H9 (cell line): ENCODE measurements at regions not wholly inside any gene's neighbourhood (a gene's known extent, or its start where the extent isn't known, plus 50 kb on each side); places are given as distances from the start of the nearest gene placed in this dataset.

Experiments
- DNase-seq: peaks from one replicate; pipeline ENCODE4 v3.0.0-alpha.2; 2017
- H2AFZ ChIP-seq: one replicate; pipeline ENCODE4 v1.6.1; 2013; ENCODE audit warnings: mild to moderate bottlenecking, low read length, control low read depth, moderate library complexity
- H2AK5ac ChIP-seq: 2 replicates; pipeline ENCODE4 v1.6.1; 2013; ENCODE audit warnings: low read length, control low read depth, mixed read lengths; ENCODE audit not compliant: insufficient read length
- H2BK120ac ChIP-seq: one replicate; pipeline ENCODE4 v1.6.1; 2013; ENCODE audit warnings: low read depth, mild to moderate bottlenecking, low read length, control low read depth, inconsistent platforms; ENCODE audit not compliant: poor library complexity, severe bottlenecking
- H2BK12ac ChIP-seq: 2 replicates; pipeline ENCODE4 v1.6.1; 2013; ENCODE audit warnings: low read length, control low read depth, mixed read lengths, low read depth; ENCODE audit not compliant: insufficient read length
- H2BK15ac ChIP-seq: 2 replicates; pipeline ENCODE4 v1.6.1; 2013; ENCODE audit warnings: low read depth, low read length, control low read depth
- H2BK20ac ChIP-seq: one replicate; pipeline ENCODE4 v1.6.1; 2013; ENCODE audit warnings: low read depth, mild to moderate bottlenecking, low read length, control low read depth, inconsistent platforms; ENCODE audit not compliant: poor library complexity, severe bottlenecking
- H2BK5ac ChIP-seq: 2 replicates; pipeline ENCODE4 v1.6.1; 2013; ENCODE audit warnings: low read length, control low read depth, mixed read lengths; ENCODE audit not compliant: insufficient read length
- H3K14ac ChIP-seq: 2 replicates; pipeline ENCODE4 v1.6.1; 2013; ENCODE audit warnings: low read length, control low read depth; ENCODE audit not compliant: insufficient read depth
- H3K18ac ChIP-seq: 2 replicates; pipeline ENCODE4 v1.6.1; 2013; ENCODE audit warnings: low read depth, mild to moderate bottlenecking, mixed read lengths, low read length, control low read depth; ENCODE audit not compliant: insufficient read length
- H3K23ac ChIP-seq: 2 replicates; pipeline ENCODE4 v1.6.1; 2013; ENCODE audit warnings: low read length, control low read depth, mixed read lengths, low read depth; ENCODE audit not compliant: insufficient read length
- H3K23me2 ChIP-seq: 2 replicates; pipeline ENCODE4 v1.6.1; 2013; ENCODE audit warnings: low read depth, mild to moderate bottlenecking, mixed read lengths, low read length, control low read depth; ENCODE audit not compliant: insufficient read length, poor library complexity, severe bottlenecking
- H3K27ac ChIP-seq: 2 replicates; pipeline ENCODE4 v1.5.1; 2013; ENCODE audit warnings: low read length, control low read depth, mixed read lengths, low read depth; ENCODE audit not compliant: insufficient read length
- H3K27me3 ChIP-seq: 2 replicates; pipeline ENCODE4 v1.6.1; 2013; ENCODE audit warnings: low read length, control low read depth, inconsistent platforms; ENCODE audit not compliant: insufficient read depth
- H3K4ac ChIP-seq: 2 replicates; pipeline ENCODE4 v1.6.1; 2013; ENCODE audit warnings: low read depth, mild to moderate bottlenecking, control low read depth, inconsistent platforms, low read length, moderate library complexity
- H3K4me1 ChIP-seq: 2 replicates; pipeline ENCODE4 v1.6.1; 2013; ENCODE audit warnings: low read length, control low read depth, inconsistent platforms; ENCODE audit not compliant: insufficient read depth
- H3K4me2 ChIP-seq: 2 replicates; pipeline ENCODE4 v1.6.1; 2013; ENCODE audit warnings: low read length, control low read depth, mixed read lengths; ENCODE audit not compliant: insufficient read length, insufficient read depth
- H3K56ac ChIP-seq: 2 replicates; pipeline ENCODE4 v1.6.1; 2013; ENCODE audit warnings: low read depth, mild to moderate bottlenecking, mixed read lengths, low read length, control low read depth; ENCODE audit not compliant: insufficient read length
- H3K79me1 ChIP-seq: 2 replicates; pipeline ENCODE4 v1.6.1; 2013; ENCODE audit warnings: low read depth, mild to moderate bottlenecking, moderate library complexity, low read length, control low read depth, inconsistent platforms; ENCODE audit not compliant: insufficient read depth, poor library complexity, severe bottlenecking
- H3K79me2 ChIP-seq: 2 replicates; pipeline ENCODE4 v1.6.1; 2013; ENCODE audit warnings: low read length, control low read depth, inconsistent platforms; ENCODE audit not compliant: insufficient read depth
- H3K9ac ChIP-seq: 2 replicates; pipeline ENCODE4 v1.6.1; 2013; ENCODE audit warnings: low read length, control low read depth, mixed read lengths; ENCODE audit not compliant: insufficient read length; ENCODE audit errors: extremely low read depth
- H3K9me3 ChIP-seq: one replicate; pipeline ENCODE4 v1.6.1; 2013; ENCODE audit warnings: low read depth, low read length, inconsistent platforms; ENCODE audit not compliant: control insufficient read depth
- H3T11ph ChIP-seq: one replicate; pipeline ENCODE4 v1.6.1; 2013; ENCODE audit warnings: mild to moderate bottlenecking, low read length, control low read depth, inconsistent platforms
- H4K20me1 ChIP-seq: one replicate; pipeline ENCODE4 v1.6.1; 2013; ENCODE audit not compliant: control insufficient read depth, insufficient read length, insufficient read depth
- H4K5ac ChIP-seq: 2 replicates; pipeline ENCODE4 v1.6.1; 2013; ENCODE audit warnings: low read depth, mild to moderate bottlenecking, mixed read lengths, low read length, control low read depth; ENCODE audit not compliant: insufficient read length
- H4K8ac ChIP-seq: replicated peaks from 2 replicates; pipeline ENCODE4 v1.6.1; 2013; ENCODE audit warnings: low read length, control low read depth, mixed read lengths, low read depth; ENCODE audit not compliant: insufficient read length
- H4K91ac ChIP-seq: 2 replicates; pipeline ENCODE4 v1.6.1; 2013; ENCODE audit warnings: low read depth, mild to moderate bottlenecking, moderate library complexity, mixed read lengths, low read length, control low read depth; ENCODE audit not compliant: insufficient read length
- H3K27ac Mint-ChIP-seq, 3 experiments: 2 replicates in 2 of 3; 3 replicates in 1 of 3; pipeline ENCODE4 v1.8.0; 2020 to 2021; ENCODE audit warnings: mixed read lengths in 3 of 3, mild to moderate bottlenecking in 1 of 3, moderate library complexity in 1 of 3
- H3K27me3 Mint-ChIP-seq: 2 replicates; pipeline ENCODE4 v1.8.0; 2021; ENCODE audit warnings: low read depth, mild to moderate bottlenecking, moderate library complexity, mixed read lengths
- H3K36me3 Mint-ChIP-seq, 3 experiments: 2 replicates in 2 of 3; 3 replicates in 1 of 3; pipeline ENCODE4 v1.8.0; 2020 to 2021; ENCODE audit warnings: low read depth in 3 of 3, mixed read lengths in 3 of 3; ENCODE audit not compliant: insufficient read depth in 1 of 3
- H3K4me1 Mint-ChIP-seq, 2 experiments: 2 replicates each; pipeline ENCODE4 v1.8.0; 2020; ENCODE audit warnings: mixed read lengths in 2 of 2
- H3K4me3 Mint-ChIP-seq, 2 experiments: 2 replicates in 1 of 2; 3 replicates in 1 of 2; pipeline ENCODE4 v1.8.0; 2020 to 2021; ENCODE audit warnings: mild to moderate bottlenecking in 2 of 2, mixed read lengths in 2 of 2, moderate library complexity in 1 of 2
- H3K9me3 Mint-ChIP-seq, 2 experiments: 2 replicates in 1 of 2; 3 replicates in 1 of 2; pipeline ENCODE4 v1.8.0; 2020; ENCODE audit warnings: mild to moderate bottlenecking in 2 of 2, mixed read lengths in 2 of 2, moderate library complexity in 1 of 2
- WGBS: extraction: QIAGEN DNeasy Blood & Tissue Kit; methylation state at CpG from one replicate; pipeline ENCODE4 v1.1.7; 2013; ENCODE audit warnings: missing lambda C conversion rate, low lambda C conversion rate, mixed read lengths; ENCODE audit not compliant: insufficient read length; ENCODE audit errors: extremely low coverage; 5-methylcytosine and 5-hydroxymethylcytosine counted together
- TF ChIP-seq, protein P1 (sequence below): fragments of 200-600 bp; sonication (generic); conservative IDR thresholded peaks from 3 replicates; pipeline ENCODE4 v1.8.0; 2021; ENCODE audit warnings: antibody characterized with exemption, mild to moderate bottlenecking

DNA sequence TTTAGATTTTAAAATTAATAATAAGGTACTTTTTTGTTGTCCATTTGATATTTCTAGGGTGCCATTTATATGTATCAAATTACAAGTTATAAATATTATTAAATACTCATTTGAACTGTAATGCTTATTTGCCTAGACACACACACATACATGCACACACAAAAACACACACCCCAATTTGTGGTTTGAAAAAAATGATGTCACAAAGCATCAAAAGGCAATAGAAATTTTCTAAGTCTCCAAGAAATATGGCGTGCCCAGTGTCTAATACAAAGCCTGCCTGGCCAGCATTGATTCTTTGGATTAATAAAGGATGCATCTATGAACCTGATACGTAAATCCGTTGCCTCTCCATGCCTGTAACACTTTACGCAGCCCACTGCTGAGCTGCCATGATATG lies 252.8 kb upstream of the BLID start:
- Histone ChIP-seq H3K27ac (no peak overlapping the region), H2BK15ac (no peak overlapping the region), H2BK20ac (no peak overlapping the region), H3K4ac (no peak overlapping the region), H4K8ac (no peak overlapping the region), H3K9ac (no peak overlapping the region), H4K20me1 (no peaks in the 10 kb centered on the region), H2BK120ac (no peak overlapping the region), H3K79me2 (no peaks in the 10 kb centered on the region), H3K27me3 (no peaks in the 10 kb centered on the region; the same call in 1 of the 2 replicates), H4K91ac (no peak overlapping the region), H2BK5ac (no peak overlapping the region), H3K56ac (no peak overlapping the region), H4K5ac (no peak overlapping the region), H3K79me1 (no peaks in the 10 kb centered on the region), H2BK12ac (no peak overlapping the region), H3K23ac (no peak overlapping the region), H3T11ph (no peak overlapping the region), H3K18ac (no peak overlapping the region), H2AFZ (no peak overlapping the region), H3K14ac (no peak overlapping the region), H3K23me2 (no peaks in the 10 kb centered on the region), H3K4me2 (no peak overlapping the region), H3K9me3 (no peaks in the 10 kb centered on the region), H2AK5ac (no peak overlapping the region), H3K4me1 (peaks cover 3% of the 10 kb centered on the region; the same call in 1 of the 2 replicates)
- peaks cover 15 to 20% of the 10 kb centered on the region in 2 experiments for H3K4me1 Mint-ChIP-seq
- no CpG with 5 or more reads among the region's 4 CpGs for WGBS
- DNase-seq, result no peak
- no peak overlapping the region for H3K4me3 Mint-ChIP-seq
- TF ChIP-seq, protein P1, sequence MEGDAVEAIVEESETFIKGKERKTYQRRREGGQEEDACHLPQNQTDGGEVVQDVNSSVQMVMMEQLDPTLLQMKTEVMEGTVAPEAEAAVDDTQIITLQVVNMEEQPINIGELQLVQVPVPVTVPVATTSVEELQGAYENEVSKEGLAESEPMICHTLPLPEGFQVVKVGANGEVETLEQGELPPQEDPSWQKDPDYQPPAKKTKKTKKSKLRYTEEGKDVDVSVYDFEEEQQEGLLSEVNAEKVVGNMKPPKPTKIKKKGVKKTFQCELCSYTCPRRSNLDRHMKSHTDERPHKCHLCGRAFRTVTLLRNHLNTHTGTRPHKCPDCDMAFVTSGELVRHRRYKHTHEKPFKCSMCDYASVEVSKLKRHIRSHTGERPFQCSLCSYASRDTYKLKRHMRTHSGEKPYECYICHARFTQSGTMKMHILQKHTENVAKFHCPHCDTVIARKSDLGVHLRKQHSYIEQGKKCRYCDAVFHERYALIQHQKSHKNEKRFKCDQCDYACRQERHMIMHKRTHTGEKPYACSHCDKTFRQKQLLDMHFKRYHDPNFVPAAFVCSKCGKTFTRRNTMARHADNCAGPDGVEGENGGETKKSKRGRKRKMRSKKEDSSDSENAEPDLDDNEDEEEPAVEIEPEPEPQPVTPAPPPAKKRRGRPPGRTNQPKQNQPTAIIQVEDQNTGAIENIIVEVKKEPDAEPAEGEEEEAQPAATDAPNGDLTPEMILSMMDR, result no peak
- H3K9me3 Mint-ChIP-seq, result no peaks in the 10 kb centered on the region
- no peaks in the 10 kb centered on the region for H3K36me3 Mint-ChIP-seq
- H3K27me3 Mint-ChIP-seq, result no peaks in the 10 kb centered on the region; the same call in 1 of the 2 replicates
- H3K27ac Mint-ChIP-seq, result no peak overlapping the region
